GM12878 (cell line): ENCODE measurements at regions not wholly inside any gene's neighbourhood (a gene's known extent, or its start where the extent isn't known, plus 50 kb on each side); places are given as distances from the start of the nearest gene placed in this dataset.

Experiments
- BCL11A ChIP-seq: IDR thresholded peaks from 2 replicates; pipeline ENCODE4 v1.6.1; 2011; ENCODE audit warnings: low read depth, low read length
- CBX5 ChIP-seq: sonication (generic); IDR thresholded peaks from 2 replicates; pipeline ENCODE4 v1.6.1; 2016; ENCODE audit warnings: low read depth, moderate library complexity, mild to moderate bottlenecking, inconsistent platforms
- CREB1 ChIP-seq: IDR thresholded peaks from 2 replicates; pipeline ENCODE4 v1.6.1; 2012; ENCODE audit warnings: low read depth, mild to moderate bottlenecking, inconsistent platforms
- CUX1 ChIP-seq: IDR thresholded peaks from 2 replicates; pipeline ENCODE4 v1.6.1; 2012; ENCODE audit warnings: improper control_type of control experiment, low read depth, low read length; ENCODE audit not compliant: insufficient replicate concordance
- IRF4 ChIP-seq: IDR thresholded peaks from 2 replicates; pipeline ENCODE4 v1.6.1; 2011; ENCODE audit warnings: low read depth, low read length
- KLF5 ChIP-seq: fragments of 450-650 bp; IDR thresholded peaks from 2 replicates; pipeline ENCODE4 v1.6.1; 2014; ENCODE audit warnings: mild to moderate bottlenecking; ENCODE audit not compliant: partially characterized antibody
- MTA3 ChIP-seq: IDR thresholded peaks from 2 replicates; pipeline ENCODE4 v1.6.1; 2012; ENCODE audit warnings: low read length, inconsistent platforms, borderline replicate concordance
- NR2F1 ChIP-seq: fragments of 450-650 bp; conservative IDR thresholded peaks from 2 replicates; pipeline ENCODE4 v1.6.1; 2017; ENCODE audit warnings: mild to moderate bottlenecking
- PBX3 ChIP-seq: IDR thresholded peaks from 2 replicates; pipeline ENCODE4 v1.6.1; 2011; ENCODE audit warnings: mild to moderate bottlenecking, low read depth, low read length, moderate library complexity; ENCODE audit not compliant: insufficient replicate concordance
- POLR2A ChIP-seq: IDR thresholded peaks from 2 replicates; pipeline ENCODE4 v1.6.1; 2011; ENCODE audit warnings: low read depth, mild to moderate bottlenecking, low read length
- RELA ChIP-seq: fragments of 450-650 bp; IDR thresholded peaks from 2 replicates; pipeline ENCODE4 v1.8.0; 2014; ENCODE audit warnings: borderline replicate concordance; ENCODE audit not compliant: partially characterized antibody
- STAT3 ChIP-seq: IDR thresholded peaks from 2 replicates; pipeline ENCODE4 v1.6.1; 2011; ENCODE audit warnings: low read depth, low read length, improper control_type of control experiment
- TAF1 ChIP-seq: IDR thresholded peaks from 2 replicates; pipeline ENCODE4 v1.6.1; 2011; ENCODE audit warnings: mild to moderate bottlenecking, low read depth, low read length, borderline replicate concordance
- USF1 ChIP-seq: IDR thresholded peaks from 2 replicates; pipeline ENCODE4 v1.6.1; 2011; ENCODE audit warnings: borderline replicate concordance, low read depth, mild to moderate bottlenecking, moderate library complexity, mixed read lengths, low read length; ENCODE audit not compliant: insufficient read depth; ENCODE audit errors: extremely low read length
- YY1 ChIP-seq: IDR thresholded peaks from 2 replicates; pipeline ENCODE4 v1.6.1; 2011; ENCODE audit warnings: low read depth, mild to moderate bottlenecking, low read length
- TF ChIP-seq, protein P1 (sequence below): IDR thresholded peaks from 2 replicates; pipeline ENCODE4 v1.6.1; 2012; ENCODE audit warnings: mild to moderate bottlenecking, low read depth, low read length
- TF ChIP-seq, protein P2 (sequence below): fragments of 450-650 bp; conservative IDR thresholded peaks from 2 replicates; pipeline ENCODE4 v1.6.1; 2017; ENCODE audit warnings: mild to moderate bottlenecking, moderate library complexity

DNA sequence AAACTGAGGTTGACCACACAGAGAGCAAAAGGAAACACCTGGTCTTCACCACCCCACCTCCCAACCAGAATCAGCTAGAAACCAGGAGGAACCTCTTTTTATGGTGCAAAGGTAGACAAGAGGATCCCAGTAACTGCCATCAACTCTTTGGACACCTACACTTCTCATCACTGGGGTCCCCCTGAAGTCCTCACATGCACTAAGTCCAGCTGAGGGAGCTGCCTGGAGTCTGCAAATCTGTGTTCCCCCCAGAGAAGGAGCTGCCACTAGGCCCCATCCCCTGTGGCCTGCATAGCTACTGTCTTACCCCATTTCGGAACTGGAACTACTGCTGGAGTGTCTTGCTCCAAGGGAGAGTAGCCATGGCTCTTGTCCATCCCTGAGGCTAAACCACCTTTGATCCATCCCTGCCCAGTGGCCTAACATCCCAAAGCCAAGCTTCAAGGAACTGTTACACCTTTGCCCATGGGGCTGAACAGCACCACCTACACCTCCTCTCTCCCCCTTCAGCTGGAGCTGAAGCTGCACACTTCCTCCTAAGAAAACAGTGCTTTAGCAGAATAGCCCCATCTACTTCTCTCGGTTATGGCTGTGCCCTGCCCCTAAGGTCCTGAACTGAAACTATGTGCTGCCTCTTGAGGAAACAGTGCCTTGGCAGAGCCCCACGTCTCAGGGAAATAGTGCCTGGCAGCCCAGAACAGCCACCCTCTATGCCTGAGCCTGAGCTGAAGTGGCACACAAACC, 85.4 kb upstream of the CD53 start (continued):
- no peak for TF ChIP-seq PBX3
- TF ChIP-seq USF1, result no peak
- no peak for TF ChIP-seq POLR2A
- no peak for TF ChIP-seq STAT3
- TF ChIP-seq MTA3, result peak; percentile 61; the same call in 1 of the 2 replicates
- 0 out of 2 replicates have a peak, but pooled peaks have one; percentile 12 for TF ChIP-seq CREB1
- TF ChIP-seq, protein P1, sequence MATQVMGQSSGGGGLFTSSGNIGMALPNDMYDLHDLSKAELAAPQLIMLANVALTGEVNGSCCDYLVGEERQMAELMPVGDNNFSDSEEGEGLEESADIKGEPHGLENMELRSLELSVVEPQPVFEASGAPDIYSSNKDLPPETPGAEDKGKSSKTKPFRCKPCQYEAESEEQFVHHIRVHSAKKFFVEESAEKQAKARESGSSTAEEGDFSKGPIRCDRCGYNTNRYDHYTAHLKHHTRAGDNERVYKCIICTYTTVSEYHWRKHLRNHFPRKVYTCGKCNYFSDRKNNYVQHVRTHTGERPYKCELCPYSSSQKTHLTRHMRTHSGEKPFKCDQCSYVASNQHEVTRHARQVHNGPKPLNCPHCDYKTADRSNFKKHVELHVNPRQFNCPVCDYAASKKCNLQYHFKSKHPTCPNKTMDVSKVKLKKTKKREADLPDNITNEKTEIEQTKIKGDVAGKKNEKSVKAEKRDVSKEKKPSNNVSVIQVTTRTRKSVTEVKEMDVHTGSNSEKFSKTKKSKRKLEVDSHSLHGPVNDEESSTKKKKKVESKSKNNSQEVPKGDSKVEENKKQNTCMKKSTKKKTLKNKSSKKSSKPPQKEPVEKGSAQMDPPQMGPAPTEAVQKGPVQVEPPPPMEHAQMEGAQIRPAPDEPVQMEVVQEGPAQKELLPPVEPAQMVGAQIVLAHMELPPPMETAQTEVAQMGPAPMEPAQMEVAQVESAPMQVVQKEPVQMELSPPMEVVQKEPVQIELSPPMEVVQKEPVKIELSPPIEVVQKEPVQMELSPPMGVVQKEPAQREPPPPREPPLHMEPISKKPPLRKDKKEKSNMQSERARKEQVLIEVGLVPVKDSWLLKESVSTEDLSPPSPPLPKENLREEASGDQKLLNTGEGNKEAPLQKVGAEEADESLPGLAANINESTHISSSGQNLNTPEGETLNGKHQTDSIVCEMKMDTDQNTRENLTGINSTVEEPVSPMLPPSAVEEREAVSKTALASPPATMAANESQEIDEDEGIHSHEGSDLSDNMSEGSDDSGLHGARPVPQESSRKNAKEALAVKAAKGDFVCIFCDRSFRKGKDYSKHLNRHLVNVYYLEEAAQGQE, result no peak
- TF ChIP-seq BCL11A, result peak; percentile 74; the same call in 1 of the 2 replicates
- TF ChIP-seq CUX1, result no peak
- TF ChIP-seq KLF5, result no peak
- TF ChIP-seq, protein P2, sequence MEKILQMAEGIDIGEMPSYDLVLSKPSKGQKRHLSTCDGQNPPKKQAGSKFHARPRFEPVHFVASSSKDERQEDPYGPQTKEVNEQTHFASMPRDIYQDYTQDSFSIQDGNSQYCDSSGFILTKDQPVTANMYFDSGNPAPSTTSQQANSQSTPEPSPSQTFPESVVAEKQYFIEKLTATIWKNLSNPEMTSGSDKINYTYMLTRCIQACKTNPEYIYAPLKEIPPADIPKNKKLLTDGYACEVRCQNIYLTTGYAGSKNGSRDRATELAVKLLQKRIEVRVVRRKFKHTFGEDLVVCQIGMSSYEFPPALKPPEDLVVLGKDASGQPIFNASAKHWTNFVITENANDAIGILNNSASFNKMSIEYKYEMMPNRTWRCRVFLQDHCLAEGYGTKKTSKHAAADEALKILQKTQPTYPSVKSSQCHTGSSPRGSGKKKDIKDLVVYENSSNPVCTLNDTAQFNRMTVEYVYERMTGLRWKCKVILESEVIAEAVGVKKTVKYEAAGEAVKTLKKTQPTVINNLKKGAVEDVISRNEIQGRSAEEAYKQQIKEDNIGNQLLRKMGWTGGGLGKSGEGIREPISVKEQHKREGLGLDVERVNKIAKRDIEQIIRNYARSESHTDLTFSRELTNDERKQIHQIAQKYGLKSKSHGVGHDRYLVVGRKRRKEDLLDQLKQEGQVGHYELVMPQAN, result no peak
- no peak; the same call in 1 of the 2 replicates for TF ChIP-seq IRF4
- TF ChIP-seq YY1, result peak; percentile 12; the same call in 1 of the 2 replicates
- TF ChIP-seq TAF1, result peak; percentile 26; the same call in 1 of the 2 replicates
- no peak for TF ChIP-seq NR2F1
- no peak for TF ChIP-seq RELA
- TF ChIP-seq CBX5, result peak; percentile 69; the same call in 1 of the 2 replicates
